DND-41 (cell line): ENCODE measurements at regions not wholly inside any gene's neighbourhood (a gene's known extent, or its start where the extent isn't known, plus 50 kb on each side); places are given as distances from the start of the nearest gene placed in this dataset.

ENCODE experiments used
- ATAC-seq: fragments of 200-7000 bp; cut with Tn5 transposase; 3 replicates; pipeline ENCODE4 v1.9.1; 2021; ENCODE audit warnings: low read depth; ENCODE audit not compliant: insufficient read depth
- DNase-seq: peaks from one replicate; pipeline ENCODE4 v3.0.0-alpha.2; 2020
- H2AFZ ChIP-seq: 2 replicates; pipeline ENCODE4 v1.6.0; 2012; ENCODE audit warnings: low read depth, low read length
- H3K27ac ChIP-seq: 2 replicates; pipeline ENCODE4 v1.5.1; 2012; ENCODE audit warnings: low read length, inconsistent platforms
- H3K27me3 ChIP-seq: fragments of 200-600 bp; sonication (generic); 2 replicates; pipeline ENCODE4 v1.6.0; 2012; ENCODE audit warnings: low read length, mild to moderate bottlenecking, inconsistent platforms; ENCODE audit not compliant: insufficient read depth, poor library complexity
- H3K36me3 ChIP-seq: 2 replicates; pipeline ENCODE4 v1.5.1; 2012; ENCODE audit warnings: low read length, inconsistent platforms; ENCODE audit not compliant: insufficient read depth
- H3K4me1 ChIP-seq: 2 replicates; pipeline ENCODE4 v1.5.1; 2012; ENCODE audit warnings: mild to moderate bottlenecking, low read length; ENCODE audit not compliant: insufficient read depth
- H3K4me2 ChIP-seq: 2 replicates; pipeline ENCODE4 v1.6.0; 2012; ENCODE audit warnings: mild to moderate bottlenecking, moderate library complexity, low read length, inconsistent platforms; ENCODE audit not compliant: insufficient read depth
- H3K4me3 ChIP-seq, 2 experiments: fragments of 200-600 bp in 1 of 2; shearing (Covaris generic) in 1 of 2; 2 replicates each; pipeline ENCODE4 v1.5.1; 2012 to 2016; ENCODE audit warnings: inconsistent platforms in 2 of 2, low read length in 2 of 2, mild to moderate bottlenecking in 2 of 2, low read depth in 1 of 2, moderate library complexity in 1 of 2
- H3K79me2 ChIP-seq: 2 replicates; pipeline ENCODE4 v1.6.0; 2012; ENCODE audit warnings: low read length, inconsistent platforms; ENCODE audit not compliant: insufficient read depth
- H3K9ac ChIP-seq: 2 replicates; pipeline ENCODE4 v1.6.0; 2012; ENCODE audit warnings: low read depth, mild to moderate bottlenecking, inconsistent platforms, low read length, moderate library complexity
- H3K9me3 ChIP-seq: 2 replicates; pipeline ENCODE4 v1.5.1; 2012; ENCODE audit warnings: low read length, moderate library complexity, mild to moderate bottlenecking, inconsistent platforms; ENCODE audit not compliant: insufficient read depth, severe bottlenecking
- H4K20me1 ChIP-seq: 2 replicates; pipeline ENCODE4 v1.6.0; 2012; ENCODE audit warnings: low read length; ENCODE audit not compliant: insufficient read depth
- EZH2 ChIP-seq: IDR thresholded peaks from 3 replicates; pipeline ENCODE4 v1.6.1; 2012; ENCODE audit warnings: borderline replicate concordance, low read depth, mild to moderate bottlenecking, moderate library complexity, low read length, inconsistent platforms; ENCODE audit not compliant: severe bottlenecking
- TF ChIP-seq, protein P1 (sequence below): IDR thresholded peaks from 2 replicates; pipeline ENCODE4 v1.5.1; 2012; ENCODE audit warnings: borderline replicate concordance, low read length, moderate library complexity, mild to moderate bottlenecking; ENCODE audit not compliant: poor library complexity, severe bottlenecking; ENCODE audit errors: extremely low read depth

DNA sequence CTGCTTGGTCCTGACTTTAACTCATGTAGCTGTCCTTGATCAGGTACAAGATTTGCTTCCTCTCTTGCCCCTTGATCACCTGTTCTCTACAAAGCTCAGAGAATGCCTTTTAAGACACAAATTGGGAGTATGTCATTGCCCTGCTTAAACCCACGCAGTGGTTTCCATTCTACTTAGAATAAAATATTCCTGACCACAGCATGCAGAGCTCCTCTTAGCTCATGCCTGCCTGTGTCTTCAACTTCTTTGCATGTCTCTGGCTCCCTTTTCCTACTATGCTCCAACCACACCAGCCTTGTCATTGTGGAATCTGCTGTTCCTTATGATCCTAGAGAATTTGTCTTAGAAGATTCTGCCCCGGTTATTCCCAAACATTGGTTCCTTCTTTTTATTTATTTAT is 393.1 kb downstream of the RRAGC start:
- no peak overlapping the region for H3K27ac ChIP-seq
- TF ChIP-seq, protein P1, sequence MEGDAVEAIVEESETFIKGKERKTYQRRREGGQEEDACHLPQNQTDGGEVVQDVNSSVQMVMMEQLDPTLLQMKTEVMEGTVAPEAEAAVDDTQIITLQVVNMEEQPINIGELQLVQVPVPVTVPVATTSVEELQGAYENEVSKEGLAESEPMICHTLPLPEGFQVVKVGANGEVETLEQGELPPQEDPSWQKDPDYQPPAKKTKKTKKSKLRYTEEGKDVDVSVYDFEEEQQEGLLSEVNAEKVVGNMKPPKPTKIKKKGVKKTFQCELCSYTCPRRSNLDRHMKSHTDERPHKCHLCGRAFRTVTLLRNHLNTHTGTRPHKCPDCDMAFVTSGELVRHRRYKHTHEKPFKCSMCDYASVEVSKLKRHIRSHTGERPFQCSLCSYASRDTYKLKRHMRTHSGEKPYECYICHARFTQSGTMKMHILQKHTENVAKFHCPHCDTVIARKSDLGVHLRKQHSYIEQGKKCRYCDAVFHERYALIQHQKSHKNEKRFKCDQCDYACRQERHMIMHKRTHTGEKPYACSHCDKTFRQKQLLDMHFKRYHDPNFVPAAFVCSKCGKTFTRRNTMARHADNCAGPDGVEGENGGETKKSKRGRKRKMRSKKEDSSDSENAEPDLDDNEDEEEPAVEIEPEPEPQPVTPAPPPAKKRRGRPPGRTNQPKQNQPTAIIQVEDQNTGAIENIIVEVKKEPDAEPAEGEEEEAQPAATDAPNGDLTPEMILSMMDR, result no peak
- no peak for TF ChIP-seq EZH2
- no peak overlapping the region for H2AFZ ChIP-seq
- no peaks in the 10 kb centered on the region for H3K9me3 ChIP-seq
- no peak overlapping the region for H3K4me3 ChIP-seq
- no peak overlapping the region for H3K4me2 ChIP-seq
- H4K20me1 ChIP-seq, result no peaks in the 10 kb centered on the region
- H3K79me2 ChIP-seq, result no peaks in the 10 kb centered on the region
- ATAC-seq (no peak), DNase-seq (no peak)
- peaks cover 8% of the 10 kb centered on the region for H3K27me3 ChIP-seq
- H3K9ac ChIP-seq, result no peak overlapping the region
- no peaks in the 10 kb centered on the region for H3K36me3 ChIP-seq
- H3K4me1 ChIP-seq, result no peaks in the 10 kb centered on the region

DNA sequence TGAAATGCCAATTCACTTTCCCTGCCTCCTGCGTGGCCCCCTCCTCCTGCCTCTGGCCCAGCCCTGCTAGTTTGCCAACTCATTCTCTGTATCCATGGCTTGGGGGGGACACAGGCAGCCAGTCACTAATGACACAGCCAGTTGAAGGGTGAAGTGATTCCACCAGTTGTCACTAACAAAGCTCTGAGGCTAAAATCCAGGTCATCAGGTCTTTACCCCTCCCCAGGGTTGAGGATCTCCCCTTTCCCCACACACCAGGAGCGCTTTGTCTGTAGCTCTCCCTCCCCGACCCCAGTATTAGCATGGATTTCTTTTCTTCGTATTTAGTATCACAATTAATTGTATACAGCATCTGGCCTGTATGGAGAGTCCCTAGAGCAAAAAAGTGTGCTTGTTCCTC is 394.1 kb downstream of the RRAGC start:
- Histone ChIP-seq H3K4me1 (no peaks in the 10 kb centered on the region), H3K27me3 (peaks cover 8% of the 10 kb centered on the region), H4K20me1 (no peaks in the 10 kb centered on the region), H3K4me3 (no peak overlapping the region), H2AFZ (no peak overlapping the region), H3K9me3 (no peaks in the 10 kb centered on the region), H3K4me2 (no peak overlapping the region), H3K36me3 (no peaks in the 10 kb centered on the region), H3K79me2 (no peaks in the 10 kb centered on the region), H3K27ac (no peak overlapping the region), H3K9ac (no peak overlapping the region)
- DNase-seq, result no peak
- no peak for TF ChIP-seq EZH2
- TF ChIP-seq, protein P1, result no peak
- ATAC-seq, result no peak

DNA sequence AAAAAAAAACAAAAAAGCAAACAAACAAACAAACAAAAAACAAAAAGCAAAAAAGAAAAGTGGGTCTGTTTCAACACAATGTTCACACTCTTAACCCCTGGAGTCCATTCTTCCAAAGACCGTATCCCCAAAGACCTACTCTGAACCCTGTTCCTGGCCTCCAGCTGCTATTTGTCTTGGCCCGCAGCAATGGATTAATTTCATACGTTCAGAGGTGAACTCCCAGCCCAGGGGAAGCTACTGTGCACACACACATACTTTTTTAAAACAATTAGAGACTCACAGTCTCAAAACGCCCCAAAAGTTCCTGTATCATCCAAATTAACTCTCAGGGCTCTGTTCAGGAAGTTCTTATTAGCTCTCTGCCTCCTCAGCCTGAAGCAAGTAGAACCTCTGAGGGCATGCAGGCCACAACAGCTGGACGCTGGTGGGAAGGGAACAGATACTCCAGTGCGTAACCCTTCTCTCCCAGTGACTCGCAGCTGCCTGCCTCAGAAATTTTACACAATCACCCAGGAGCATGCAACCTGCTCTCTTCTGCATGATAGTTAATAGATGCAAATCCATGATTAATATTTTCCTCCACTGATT is 395.4 kb downstream of the RRAGC start:
- Histone ChIP-seq H2AFZ (no peak overlapping the region), H3K27ac (no peak overlapping the region), H3K9me3 (no peaks in the 10 kb centered on the region), H3K9ac (no peak overlapping the region), H3K79me2 (no peaks in the 10 kb centered on the region), H4K20me1 (no peaks in the 10 kb centered on the region), H3K4me1 (no peaks in the 10 kb centered on the region), H3K4me2 (no peak overlapping the region), H3K27me3 (peaks cover 8% of the 10 kb centered on the region), H3K36me3 (no peaks in the 10 kb centered on the region), H3K4me3 (no peak overlapping the region)
- no peak for TF ChIP-seq EZH2
- TF ChIP-seq, protein P1, result no peak
- no peak for DNase-seq
- no peak for ATAC-seq

DNA sequence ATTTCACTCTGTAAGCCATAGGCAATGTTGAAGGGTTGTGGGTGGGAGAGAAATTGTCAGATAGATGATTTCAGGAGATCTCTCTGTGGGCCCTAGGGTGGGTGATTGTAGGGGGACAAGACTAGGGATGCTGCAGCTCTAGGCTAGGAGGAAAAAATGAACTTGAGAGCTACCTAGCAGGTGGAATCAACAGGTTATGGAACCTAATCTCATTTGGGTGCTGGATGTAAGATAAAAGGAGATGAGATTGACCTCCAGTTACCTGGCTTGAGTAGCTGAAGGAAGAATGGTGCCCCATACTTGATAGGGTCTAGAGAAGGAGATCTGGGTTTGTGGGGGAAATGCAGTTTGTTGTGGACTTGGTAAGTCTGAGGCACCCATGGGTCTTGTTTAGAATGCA is 396.5 kb downstream of the RRAGC start:
- TF ChIP-seq, protein P1, result no peak
- TF ChIP-seq EZH2, result no peak
- Histone ChIP-seq H3K4me3 (no peak overlapping the region), H3K79me2 (no peaks in the 10 kb centered on the region), H3K27ac (no peak overlapping the region), H3K4me1 (no peaks in the 10 kb centered on the region), H3K4me2 (no peak overlapping the region), H3K9me3 (no peaks in the 10 kb centered on the region), H2AFZ (no peak overlapping the region), H4K20me1 (no peaks in the 10 kb centered on the region), H3K9ac (no peak overlapping the region), H3K36me3 (no peaks in the 10 kb centered on the region), H3K27me3 (peaks cover 8% of the 10 kb centered on the region)
- no peak for ATAC-seq
- DNase-seq, result no peak
